ENCODE measurements at regions not wholly inside any gene's neighbourhood (a gene's known extent, or its start where the extent isn't known, plus 50 kb on each side); places are given as distances from the start of the nearest gene placed in this dataset.

DNA sequence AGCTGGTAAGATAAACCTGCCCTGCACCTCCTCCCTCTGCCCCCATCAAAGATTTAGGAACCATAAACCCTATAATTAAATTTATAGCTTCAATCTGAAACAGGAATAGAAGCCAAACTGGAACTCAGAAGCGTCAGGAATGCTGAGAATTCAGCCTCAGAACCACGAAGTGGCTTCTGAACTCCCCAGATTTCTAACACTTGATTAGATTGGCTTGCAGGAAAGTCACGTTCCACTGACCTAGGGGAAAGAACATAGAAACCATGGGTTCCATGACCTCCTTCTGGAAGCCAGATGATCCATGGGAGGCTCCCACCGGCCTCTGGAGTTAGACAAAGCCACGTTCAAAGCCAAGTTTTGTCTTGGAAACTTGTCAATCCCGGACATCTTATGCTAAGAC, 356.5 kb downstream of the MID1IP1 start:
- intact Hi-C loops (cut with DNase I; ENCODE audit: low total_unique reads) = no loop called here
- TF ChIP-seq, protein P1, sequence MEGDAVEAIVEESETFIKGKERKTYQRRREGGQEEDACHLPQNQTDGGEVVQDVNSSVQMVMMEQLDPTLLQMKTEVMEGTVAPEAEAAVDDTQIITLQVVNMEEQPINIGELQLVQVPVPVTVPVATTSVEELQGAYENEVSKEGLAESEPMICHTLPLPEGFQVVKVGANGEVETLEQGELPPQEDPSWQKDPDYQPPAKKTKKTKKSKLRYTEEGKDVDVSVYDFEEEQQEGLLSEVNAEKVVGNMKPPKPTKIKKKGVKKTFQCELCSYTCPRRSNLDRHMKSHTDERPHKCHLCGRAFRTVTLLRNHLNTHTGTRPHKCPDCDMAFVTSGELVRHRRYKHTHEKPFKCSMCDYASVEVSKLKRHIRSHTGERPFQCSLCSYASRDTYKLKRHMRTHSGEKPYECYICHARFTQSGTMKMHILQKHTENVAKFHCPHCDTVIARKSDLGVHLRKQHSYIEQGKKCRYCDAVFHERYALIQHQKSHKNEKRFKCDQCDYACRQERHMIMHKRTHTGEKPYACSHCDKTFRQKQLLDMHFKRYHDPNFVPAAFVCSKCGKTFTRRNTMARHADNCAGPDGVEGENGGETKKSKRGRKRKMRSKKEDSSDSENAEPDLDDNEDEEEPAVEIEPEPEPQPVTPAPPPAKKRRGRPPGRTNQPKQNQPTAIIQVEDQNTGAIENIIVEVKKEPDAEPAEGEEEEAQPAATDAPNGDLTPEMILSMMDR (IDR thresholded peaks at IDR 0.05 in 8 of 11, conservative IDR thresholded peaks at IDR 0.05 in 3 of 11) = no peak
- no peak for TF ChIP-seq POLR2AphosphoS5 (IDR thresholded peaks at IDR 0.05)
- TF ChIP-seq POLR2A (IDR thresholded peaks at IDR 0.05) = no peak
- DNase-seq = no peak
- 31 to 62% (median 53%) methylated on average over 4 to 6 of the region's 6 CpGs for WGBS, 5 donors
- H3K4me3 ChIP-seq = no peak overlapping the region
- no peaks in the 10 kb centered on the region for H3K9me3 ChIP-seq
- H3K36me3 ChIP-seq = no peaks in the 10 kb centered on the region
- no peak overlapping the region for H3K27ac ChIP-seq
- H3K4me1 ChIP-seq = peaks cover 0 to 18% (median 3%) of the 10 kb centered on the region in 6 donors
- H3K27me3 ChIP-seq (replicated peaks in 1 of 7) = peaks cover 0 to 28% (median 0%) of the 10 kb centered on the region in 7 donors

- no peak for TF ChIP-seq POLR2AphosphoS5 (IDR thresholded peaks at IDR 0.05)
- TF ChIP-seq POLR2A (IDR thresholded peaks at IDR 0.05) = no peak
- TF ChIP-seq, protein P1 (IDR thresholded peaks at IDR 0.05 in 8 of 11, conservative IDR thresholded peaks at IDR 0.05 in 3 of 11) = no peak
- no peaks in the 10 kb centered on the region for H3K36me3 ChIP-seq
- DNase-seq = no peak
- peaks cover 0 to 39% (median 0%) of the 10 kb centered on the region in 7 donors for H3K27me3 ChIP-seq (replicated peaks in 1 of 7)
- no peaks in the 10 kb centered on the region for H3K9me3 ChIP-seq
- H3K4me3 ChIP-seq = no peak overlapping the region
- peaks cover 0 to 19% (median 3%) of the 10 kb centered on the region in 6 donors for H3K4me1 ChIP-seq
- no peak overlapping the region for H3K27ac ChIP-seq
- intact Hi-C loops (cut with DNase I; ENCODE audit: low total_unique reads) = no loop called here
- WGBS, 5 donors = 46 to 67% (median 62%) methylated on average over 10 to 11 of the region's 11 CpGs
Measured at GRCh38 chrX:39158801-39159657, 357.8 kb downstream of the MID1IP1 start.

GRCh38 chrX:39159921-39160507, 358.8 kb downstream of the MID1IP1 start:
- H3K4me1 ChIP-seq = peaks cover 0 to 19% (median 3%) of the 10 kb centered on the region in 6 donors
- 53 to 75% (median 68%) methylated on average over 4 of the region's 4 CpGs for WGBS, 5 donors
- peaks cover 0 to 45% (median 0%) of the 10 kb centered on the region in 7 donors for H3K27me3 ChIP-seq (replicated peaks in 1 of 7)
- TF ChIP-seq POLR2A (IDR thresholded peaks at IDR 0.05) = no peak
- TF ChIP-seq POLR2AphosphoS5 (IDR thresholded peaks at IDR 0.05) = no peak
- TF ChIP-seq, protein P1 (IDR thresholded peaks at IDR 0.05 in 8 of 11, conservative IDR thresholded peaks at IDR 0.05 in 3 of 11) = no peak
- no peaks in the 10 kb centered on the region for H3K9me3 ChIP-seq
- H3K27ac ChIP-seq = no peak overlapping the region
- H3K4me3 ChIP-seq = no peak overlapping the region
- intact Hi-C loops (cut with DNase I; ENCODE audit: low total_unique reads) = no loop called here
- no peak for DNase-seq
- no peaks in the 10 kb centered on the region for H3K36me3 ChIP-seq

All from spleen (tissue), 11 donors.